GM19467 (cell line): ENCODE measurements at regions not wholly inside any gene's neighbourhood (a gene's known extent, or its start where the extent isn't known, plus 50 kb on each side); places are given as distances from the start of the nearest gene placed in this dataset.
"Not testable (repeated sequence)": the region's sequence is repeated elsewhere in the genome, so short reads cannot be mapped to it uniquely, and the experiment has no call there.

Experiments used
- ATAC-seq: cut with Tn5 transposase; IDR thresholded peaks from one replicate; pipeline ENCODE4 v1.9.1; 2021; ENCODE audit warnings: mild to moderate bottlenecking, moderate library complexity; ENCODE audit not compliant: unreplicated experiment

GRCh38 chr5:74534397-74535129 lies 106.0 kb downstream of the ENC1 start:
- ATAC-seq = no peak

- no peak for ATAC-seq
Observed at GRCh38 chr5:74530326-74531050, 110.0 kb downstream of the ENC1 start.

GRCh38 chr5:74529101-74529500 lies 111.4 kb downstream of the ENC1 start:
- ATAC-seq = no peak

- no peak for ATAC-seq
Observed at GRCh38 chr5:74526111-74526510, 114.4 kb downstream of the ENC1 start.

- ATAC-seq = not testable (repeated sequence)
Observed at GRCh38 chr5:74524767-74525166, 115.8 kb downstream of the ENC1 start.

- not testable (repeated sequence) for ATAC-seq
Observed at GRCh38 chr5:74523698-74524097, 116.8 kb downstream of the ENC1 start.

- not testable (repeated sequence) for ATAC-seq
Observed at GRCh38 chr5:74522838-74523237, 117.7 kb downstream of the ENC1 start.

- ATAC-seq = no peak
Observed at GRCh38 chr5:74521401-74521800, 119.1 kb downstream of the ENC1 start.

- no peak for ATAC-seq
Observed at GRCh38 chr5:74519679-74520078, 120.8 kb downstream of the ENC1 start.

GRCh38 chr5:74519161-74519571 lies 121.4 kb downstream of the ENC1 start:
- no peak for ATAC-seq

- no peak for ATAC-seq
Observed at GRCh38 chr5:74517700-74518099, 122.8 kb downstream of the ENC1 start.

- ATAC-seq = no peak
Observed at GRCh38 chr5:74516211-74516636, 124.3 kb downstream of the ENC1 start.

GRCh38 chr5:74514888-74515551 lies 125.5 kb downstream of the ENC1 start:
- ATAC-seq = no peak

- not testable (repeated sequence) for ATAC-seq
Observed at GRCh38 chr5:74511770-74512169, 128.8 kb downstream of the ENC1 start.

GRCh38 chr5:74510476-74511075 lies 130.0 kb downstream of the ENC1 start:
- no peak for ATAC-seq

- ATAC-seq = no peak
Observed at GRCh38 chr5:74507370-74508005, 133.0 kb downstream of the ENC1 start.

- ATAC-seq = no peak
Observed at GRCh38 chr5:74506119-74506518, 134.4 kb downstream of the ENC1 start.

GRCh38 chr5:74504463-74504862 lies 136.1 kb downstream of the ENC1 start:
- ATAC-seq = no peak

GRCh38 chr5:74502479-74502950 lies 138.0 kb downstream of the ENC1 start:
- no peak for ATAC-seq

- ATAC-seq = no peak
Observed at GRCh38 chr5:74501674-74502478, 138.7 kb downstream of the ENC1 start.
